ENCODE measurements at regions not wholly inside any gene's neighbourhood (a gene's known extent, or its start where the extent isn't known, plus 50 kb on each side); places are given as distances from the start of the nearest gene placed in this dataset.

DNA sequence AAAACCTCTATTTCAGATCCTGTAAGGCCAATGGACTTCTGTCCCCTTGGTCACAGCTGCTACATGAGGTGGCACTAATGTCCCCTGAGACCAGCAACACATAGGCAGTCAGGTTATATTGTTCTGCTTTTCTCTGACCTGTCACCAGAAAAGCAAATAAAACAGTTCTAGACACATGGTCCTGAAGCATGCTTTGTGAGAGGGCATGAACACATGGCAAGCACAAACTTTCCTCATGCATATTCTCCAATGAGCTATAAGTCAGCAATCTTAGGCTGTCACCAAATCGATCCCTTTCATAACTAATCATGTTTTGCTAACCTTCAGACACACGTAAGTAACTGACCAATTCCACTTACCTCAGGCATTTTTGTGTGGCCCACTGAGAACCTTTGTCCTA is 225.4 kb upstream of the ZC3H12C start:
- TF ChIP-seq, protein P1, sequence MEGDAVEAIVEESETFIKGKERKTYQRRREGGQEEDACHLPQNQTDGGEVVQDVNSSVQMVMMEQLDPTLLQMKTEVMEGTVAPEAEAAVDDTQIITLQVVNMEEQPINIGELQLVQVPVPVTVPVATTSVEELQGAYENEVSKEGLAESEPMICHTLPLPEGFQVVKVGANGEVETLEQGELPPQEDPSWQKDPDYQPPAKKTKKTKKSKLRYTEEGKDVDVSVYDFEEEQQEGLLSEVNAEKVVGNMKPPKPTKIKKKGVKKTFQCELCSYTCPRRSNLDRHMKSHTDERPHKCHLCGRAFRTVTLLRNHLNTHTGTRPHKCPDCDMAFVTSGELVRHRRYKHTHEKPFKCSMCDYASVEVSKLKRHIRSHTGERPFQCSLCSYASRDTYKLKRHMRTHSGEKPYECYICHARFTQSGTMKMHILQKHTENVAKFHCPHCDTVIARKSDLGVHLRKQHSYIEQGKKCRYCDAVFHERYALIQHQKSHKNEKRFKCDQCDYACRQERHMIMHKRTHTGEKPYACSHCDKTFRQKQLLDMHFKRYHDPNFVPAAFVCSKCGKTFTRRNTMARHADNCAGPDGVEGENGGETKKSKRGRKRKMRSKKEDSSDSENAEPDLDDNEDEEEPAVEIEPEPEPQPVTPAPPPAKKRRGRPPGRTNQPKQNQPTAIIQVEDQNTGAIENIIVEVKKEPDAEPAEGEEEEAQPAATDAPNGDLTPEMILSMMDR (IDR thresholded peaks at IDR 0.05 in 8 of 11, conservative IDR thresholded peaks at IDR 0.05 in 3 of 11), result no peak
- no peak for TF ChIP-seq POLR2A (IDR thresholded peaks at IDR 0.05)
- no peak for TF ChIP-seq POLR2AphosphoS5 (IDR thresholded peaks at IDR 0.05)

Data from spleen (tissue), 7 donors.